GM19238 (cell line): ENCODE measurements at regions not wholly inside any gene's neighbourhood (a gene's known extent, or its start where the extent isn't known, plus 50 kb on each side); places are given as distances from the start of the nearest gene placed in this dataset.

Experiments used
- DNase-seq: peaks from one replicate; pipeline ENCODE4 v3.0.0; 2011; ENCODE audit warnings: low spot score; ENCODE audit not compliant: insufficient read length

GRCh38 chr16:6160871-6161270, 1063.3 kb upstream of the EEF2KMT start:
- no peak for DNase-seq

- no peak for DNase-seq
Measured at GRCh38 chr16:6160303-6160702, 1062.7 kb upstream of the EEF2KMT start.

DNA sequence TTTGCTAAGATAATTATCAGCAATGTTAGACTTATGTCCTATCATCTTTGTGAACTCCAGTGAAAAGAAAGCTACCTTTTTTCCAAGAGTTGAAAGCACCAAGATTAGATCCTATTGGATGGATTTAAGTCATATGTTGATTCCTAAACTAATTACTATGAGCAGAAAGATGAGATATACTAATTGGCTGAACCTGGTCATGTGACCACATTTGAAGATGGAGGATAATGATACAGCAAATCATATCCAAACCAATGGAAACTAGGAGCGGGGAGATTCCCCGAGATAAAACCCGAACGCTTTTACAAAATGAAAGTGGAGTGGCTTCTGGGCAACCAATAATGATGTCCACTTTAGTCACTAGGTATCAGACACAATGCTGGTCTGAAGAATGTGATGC, 1060.2 kb upstream of the EEF2KMT start:
- no peak for DNase-seq

GRCh38 chr16:6155271-6155670, 1057.7 kb upstream of the EEF2KMT start:
- no peak for DNase-seq

DNA sequence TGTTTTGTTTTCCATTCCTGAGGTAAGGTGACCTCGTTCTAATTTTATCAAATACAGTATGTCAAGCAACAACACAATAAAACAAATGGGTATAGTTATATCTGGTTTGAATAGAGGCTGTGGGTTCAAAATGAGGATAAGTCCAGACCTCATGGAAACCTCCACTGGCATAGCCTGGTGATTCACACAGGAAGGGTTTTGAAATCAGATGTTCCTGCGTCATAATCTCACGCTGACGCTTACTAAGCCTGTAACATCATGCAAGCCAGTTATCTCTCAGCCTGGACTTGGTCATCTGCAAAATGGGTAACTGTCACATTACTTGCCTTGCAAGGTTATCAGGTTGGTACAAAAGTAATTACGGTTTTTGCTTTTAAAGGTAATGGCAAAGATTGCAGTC, 1056.3 kb upstream of the EEF2KMT start:
- DNase-seq: no peak

- no peak for DNase-seq
Measured at GRCh38 chr16:6149031-6149430, 1051.4 kb upstream of the EEF2KMT start.

DNA sequence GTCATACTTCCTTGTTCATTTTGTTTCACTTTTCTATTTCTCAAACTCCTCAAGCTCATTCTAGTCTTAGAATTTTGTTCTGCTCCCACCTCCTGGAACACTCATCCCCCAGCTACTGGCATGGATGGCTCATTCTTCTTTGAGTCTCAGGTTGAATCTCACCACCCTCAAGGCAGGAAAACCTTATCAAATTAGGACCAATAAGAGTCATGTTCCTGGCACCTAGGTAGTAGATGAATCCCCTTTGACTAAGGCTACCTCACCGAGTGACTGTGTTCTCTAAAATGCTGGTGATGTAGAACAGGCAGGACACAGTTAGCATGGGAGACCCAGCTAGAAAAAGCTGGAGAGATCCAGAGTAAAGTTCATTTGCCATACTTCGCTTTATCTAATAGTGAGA, 1050.8 kb upstream of the EEF2KMT start:
- DNase-seq: no peak

- DNase-seq: no peak
Measured at GRCh38 chr16:6146874-6147425, 1049.4 kb upstream of the EEF2KMT start.

GRCh38 chr16:6146356-6146755, 1048.8 kb upstream of the EEF2KMT start:
- DNase-seq: no peak

GRCh38 chr16:6144463-6144862, 1046.9 kb upstream of the EEF2KMT start:
- DNase-seq: no peak

DNA sequence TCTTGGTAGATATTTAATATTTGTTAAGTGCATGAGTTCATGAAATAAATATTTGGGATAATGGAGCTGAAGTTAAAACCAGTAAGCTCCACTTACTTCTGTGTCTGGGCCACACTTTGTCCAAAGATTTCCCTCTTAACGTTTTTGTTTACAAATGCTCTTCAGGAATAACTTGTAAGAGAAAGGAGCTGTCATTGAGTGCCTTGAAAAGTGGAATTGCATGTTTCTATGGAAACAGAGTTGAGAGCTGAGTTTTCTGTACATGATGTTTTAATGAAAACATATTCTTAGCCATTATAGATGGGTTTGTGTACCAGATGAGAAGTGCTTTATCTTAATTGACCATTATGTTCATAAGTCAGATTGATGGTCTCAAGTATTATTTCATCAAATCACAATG, 1045.4 kb upstream of the EEF2KMT start:
- DNase-seq: no peak

DNA sequence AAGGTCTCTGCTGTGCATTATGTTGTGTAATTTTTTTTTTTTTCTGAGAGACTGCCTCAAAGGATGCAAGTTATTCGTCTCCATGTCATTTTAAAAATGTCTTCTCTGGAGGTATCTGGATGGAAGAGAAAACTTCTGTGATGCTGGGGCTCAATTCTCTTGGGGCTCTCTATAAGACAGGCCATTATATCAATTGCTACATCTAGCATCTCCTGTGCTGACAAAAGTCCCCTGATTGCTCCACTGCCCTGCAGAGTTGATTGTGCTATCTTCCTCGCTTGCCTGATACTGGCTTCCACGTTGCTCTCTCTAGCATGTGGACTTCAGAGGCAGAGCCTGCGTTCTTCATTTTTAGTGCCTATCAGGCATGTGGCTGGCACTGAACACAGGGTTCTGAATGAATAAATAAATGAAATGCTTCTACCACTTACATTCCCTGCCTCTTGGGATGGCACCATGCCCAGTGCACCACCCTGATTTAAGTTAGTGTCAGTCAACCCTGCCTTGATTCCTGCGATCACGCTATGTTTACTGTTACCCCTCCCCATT, 1035.5 kb upstream of the EEF2KMT start:
- DNase-seq: no peak

DNA sequence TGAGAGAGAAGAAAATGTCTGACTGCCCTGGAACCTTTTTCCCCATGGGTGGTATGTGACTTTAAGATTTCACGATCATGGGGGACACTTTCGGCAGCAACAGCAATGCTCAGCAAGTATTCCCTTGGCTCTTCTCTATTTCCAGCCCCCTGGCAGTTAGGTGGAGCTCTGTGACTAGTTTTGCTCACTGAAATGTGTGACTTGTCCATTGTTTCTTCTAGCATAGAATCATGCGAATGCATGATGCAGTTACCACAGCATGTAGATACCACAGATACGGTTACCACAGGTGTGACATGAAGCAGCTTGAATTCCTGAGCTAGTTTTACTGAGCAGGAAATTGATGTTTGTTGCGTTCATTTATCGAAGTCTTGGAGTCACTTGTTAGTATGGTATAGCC, 1034.5 kb upstream of the EEF2KMT start:
- no peak for DNase-seq

DNA sequence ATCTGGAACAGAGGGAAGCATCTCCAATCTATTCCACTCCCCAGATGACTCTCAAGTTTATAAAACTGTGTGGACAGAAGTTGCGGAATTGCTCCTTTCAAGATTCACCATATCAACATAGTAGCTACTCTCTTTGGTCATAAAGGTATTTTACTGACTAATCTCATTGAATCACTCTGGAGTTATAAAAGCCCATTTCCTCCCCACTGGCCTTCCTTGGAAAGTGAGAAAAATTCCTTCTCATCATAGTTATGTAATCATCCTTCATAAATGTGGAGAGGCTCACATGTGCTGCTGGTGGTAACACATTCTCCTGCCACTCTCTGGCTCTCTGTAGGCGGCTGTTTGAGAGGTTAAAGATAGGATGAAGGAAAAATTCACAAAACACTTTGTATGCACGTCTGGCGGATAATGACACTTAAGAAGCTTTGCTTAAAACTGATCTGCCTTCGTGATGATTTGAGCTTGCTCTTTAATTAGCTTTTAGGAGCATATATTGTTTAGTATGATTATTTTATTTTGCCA, 1034.0 kb upstream of the EEF2KMT start:
- no peak for DNase-seq

DNA sequence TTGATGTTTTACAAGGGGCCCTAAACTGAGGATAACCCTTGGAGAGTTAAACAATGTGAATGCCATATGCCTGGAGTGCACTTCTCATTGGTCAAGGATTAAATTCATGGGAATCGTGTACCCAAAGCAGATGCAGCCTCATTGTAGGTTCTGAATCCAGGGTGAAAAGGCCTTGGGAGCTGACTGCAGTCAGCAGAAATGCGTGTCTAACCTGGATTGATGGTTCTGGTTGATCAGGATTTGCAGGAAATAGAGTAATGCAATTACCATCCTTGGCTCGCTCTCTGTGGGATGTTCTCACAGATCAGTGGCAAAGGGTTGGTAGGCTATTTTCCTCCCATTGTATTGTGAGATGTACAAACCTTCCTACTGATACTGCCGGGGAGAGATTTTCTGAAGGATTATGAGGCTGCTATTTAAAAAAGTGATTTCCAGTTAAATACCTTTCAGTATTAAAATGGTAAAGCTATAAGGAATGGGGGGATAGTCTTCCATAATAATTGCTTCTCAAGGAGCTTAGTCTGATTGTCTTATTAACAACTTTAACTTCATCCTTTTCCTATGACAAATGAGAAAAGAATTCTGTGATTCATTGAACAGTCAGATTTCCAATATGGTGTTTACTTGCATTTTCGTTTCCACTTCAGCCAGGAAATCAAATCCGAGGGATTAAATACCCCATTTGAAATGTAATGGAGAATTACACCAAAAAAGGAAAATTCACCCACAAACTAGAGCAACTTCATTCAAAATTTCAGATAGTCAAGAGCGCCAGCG, 1028.1 kb upstream of the EEF2KMT start:
- no peak for DNase-seq

- no peak for DNase-seq
Measured at GRCh38 chr16:6124136-6124535, 1026.5 kb upstream of the EEF2KMT start.

- DNase-seq: no peak
Measured at GRCh38 chr16:6122401-6122800, 1024.8 kb upstream of the EEF2KMT start.

DNA sequence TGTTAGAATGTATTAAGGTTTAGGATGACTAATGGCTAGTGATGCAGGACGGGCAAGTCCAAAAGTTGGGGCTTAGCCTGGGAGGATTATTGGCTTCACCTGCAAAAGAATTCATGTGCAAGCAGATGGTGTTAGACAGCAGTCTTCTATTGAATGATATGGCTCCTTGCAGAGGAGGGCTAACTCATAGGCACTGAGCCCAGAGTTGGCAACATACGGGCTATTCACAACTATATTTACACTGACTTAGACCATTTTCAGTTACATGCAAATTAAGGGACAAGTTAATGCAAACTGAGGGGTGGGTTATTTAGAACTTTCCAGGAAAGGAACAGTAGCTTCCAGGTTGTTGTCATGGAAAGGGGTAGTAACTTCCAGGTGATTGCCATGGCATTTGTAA, 1017.1 kb upstream of the EEF2KMT start:
- no peak for DNase-seq

GRCh38 chr16:6113749-6114148, 1016.2 kb upstream of the EEF2KMT start:
- DNase-seq: no peak

- no peak for DNase-seq
Measured at GRCh38 chr16:6112700-6113099, 1015.1 kb upstream of the EEF2KMT start.

DNA sequence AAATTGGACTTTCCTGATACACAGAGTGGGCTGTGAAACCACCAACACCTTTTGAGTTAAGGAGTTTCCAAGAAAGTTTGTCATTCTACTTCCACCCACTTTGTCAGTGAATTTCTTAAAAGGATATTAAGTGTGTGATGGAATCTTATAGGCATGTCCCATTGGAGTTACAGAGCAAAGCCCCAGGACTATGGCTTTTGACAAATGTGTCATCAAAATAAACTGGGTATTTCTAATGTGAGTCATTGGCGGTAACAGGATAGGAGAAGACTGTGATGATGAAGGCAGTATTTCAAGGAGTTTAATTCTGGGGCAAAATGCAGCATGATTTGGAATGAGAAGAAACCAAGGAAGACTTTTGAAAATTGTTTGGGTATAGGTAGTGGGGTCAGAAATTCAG, 1013.8 kb upstream of the EEF2KMT start:
- no peak for DNase-seq

GRCh38 chr16:6110346-6110745, 1012.8 kb upstream of the EEF2KMT start:
- DNase-seq: no peak

DNA sequence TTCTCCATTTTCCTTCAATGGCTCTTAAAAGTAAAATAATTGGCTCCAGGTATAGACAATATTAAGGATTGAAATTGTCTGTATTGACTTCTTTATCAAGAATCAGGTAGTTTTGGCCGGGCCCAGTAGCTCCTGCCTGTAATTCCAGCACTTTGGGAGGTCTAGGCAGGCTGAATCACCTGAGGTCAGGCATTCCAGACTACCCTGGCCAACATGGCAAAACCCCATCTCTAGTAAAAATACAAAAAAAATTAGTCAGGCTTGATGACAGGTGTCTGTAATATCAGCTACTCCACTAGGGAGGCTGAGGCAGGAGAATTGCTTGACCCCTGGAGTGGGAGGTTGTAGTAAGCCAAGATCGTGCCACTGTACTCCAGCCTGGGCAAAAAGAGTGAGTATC, 1008.5 kb upstream of the EEF2KMT start:
- DNase-seq: no peak
